Astrocyte of the spinal cord (primary cell): ENCODE measurements at regions not wholly inside any gene's neighbourhood (a gene's known extent, or its start where the extent isn't known, plus 50 kb on each side); places are given as distances from the start of the nearest gene placed in this dataset.

Experiments
- DNase-seq: peaks from one replicate; pipeline ENCODE4 v3.0.0; 2011; ENCODE audit warnings: low read depth, low spot score
- H3K4me3 ChIP-seq: 2 replicates; pipeline ENCODE4 v1.5.1; 2011; ENCODE audit warnings: low read depth, mild to moderate bottlenecking, low read length, moderate library complexity
- CTCF ChIP-seq: IDR thresholded peaks from 2 replicates; pipeline ENCODE4 v1.5.1; 2012; ENCODE audit warnings: low read depth, mild to moderate bottlenecking, low read length, inconsistent platforms
- in situ Hi-C: cut with HindIII; loops from 2 replicates; pipeline ENCODE4 v1.10.0; 2017; ENCODE audit warnings: low sequenced_read_pairs

DNA sequence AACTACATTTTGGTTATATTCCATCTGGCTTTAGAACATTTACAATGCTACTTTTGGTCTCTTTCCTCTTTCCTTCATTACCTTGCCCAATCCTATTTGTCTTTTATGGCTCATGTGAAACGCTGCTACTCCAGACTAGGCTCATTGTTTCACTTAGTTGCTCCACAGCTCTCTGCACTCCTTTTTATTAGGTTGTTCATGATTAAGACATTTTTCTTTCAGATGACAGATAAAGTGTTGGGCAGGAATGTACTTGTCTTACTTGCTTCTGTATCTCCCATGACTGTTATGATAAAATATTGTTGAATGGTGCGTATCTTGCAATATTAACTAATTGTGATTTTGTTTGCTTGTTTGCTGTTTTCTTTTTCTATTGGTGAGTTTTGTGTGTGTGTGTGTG is 1532.3 kb downstream of the KCNT2 start:
- DNase-seq, result no peak
- no peak for TF ChIP-seq CTCF
- no peak overlapping the region for H3K4me3 ChIP-seq
- in situ Hi-C loops, result no loop called here

- in situ Hi-C loops, result no loop called here
- H3K4me3 ChIP-seq, result no peak overlapping the region
- no peak for TF ChIP-seq CTCF
These were observed 1536.8 kb downstream of the KCNT2 start for GRCh38 chr1:195071461-195071860.

GRCh38 chr1:195065437-195065836 is 1542.8 kb downstream of the KCNT2 start:
- TF ChIP-seq CTCF, result no peak
- H3K4me3 ChIP-seq, result no peak overlapping the region
- in situ Hi-C loops, result no loop called here
- no peak for DNase-seq

More at GRCh38 chr1:195071461-195071860, 1536.8 kb downstream of the KCNT2 start:
- no peak for DNase-seq

GRCh38 chr1:195064358-195064757 is 1543.9 kb downstream of the KCNT2 start:
- in situ Hi-C loops, result no loop called here
- H3K4me3 ChIP-seq, result no peak overlapping the region
- DNase-seq, result no peak
- no peak for TF ChIP-seq CTCF

DNA sequence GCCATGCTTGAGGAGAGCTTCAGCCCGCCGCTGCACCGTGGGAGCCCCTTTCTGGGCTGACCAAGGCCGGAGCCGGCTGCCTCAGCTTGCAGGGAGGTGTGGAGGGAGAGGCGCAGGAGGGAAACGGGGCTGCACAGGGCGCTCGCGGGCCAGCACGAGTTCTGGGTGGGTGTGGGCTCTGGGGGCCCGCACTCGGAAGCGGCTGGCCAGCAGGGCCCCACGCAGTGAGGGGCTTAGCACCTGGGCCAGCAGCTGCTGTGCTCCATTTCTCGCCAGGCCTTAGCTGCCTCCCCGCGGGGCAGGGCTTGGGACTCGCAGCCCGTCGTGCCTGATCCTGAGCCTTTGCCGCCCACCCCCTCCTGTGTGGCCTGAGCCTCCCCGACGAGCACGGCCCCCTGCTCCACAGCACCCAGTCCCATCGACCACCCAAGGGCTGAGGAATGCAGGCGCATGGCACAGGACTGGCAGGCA is 1554.0 kb downstream of the KCNT2 start:
- DNase-seq, result no peak
- H3K4me3 ChIP-seq, result no peak overlapping the region
- in situ Hi-C loops, result no loop called here
- TF ChIP-seq CTCF, result no peak

DNA sequence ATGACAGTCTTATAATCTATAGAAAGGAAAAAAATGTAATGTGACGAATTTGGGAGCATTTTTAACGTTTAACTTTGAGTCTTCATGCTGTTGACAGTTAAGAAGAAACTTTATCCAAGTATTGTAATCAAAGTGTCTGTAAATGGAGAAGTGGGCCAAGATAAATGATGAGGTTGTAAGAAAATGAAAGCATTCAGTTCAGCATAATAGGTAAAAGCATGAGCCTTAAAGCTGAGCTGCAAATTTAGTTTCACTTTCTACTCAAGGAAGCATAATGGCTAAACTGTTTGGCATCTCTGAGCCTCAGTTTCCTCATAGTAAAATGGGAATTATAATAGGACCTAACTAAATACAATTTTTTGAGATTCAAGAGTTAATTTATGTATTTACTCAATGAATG is 1554.8 kb downstream of the KCNT2 start:
- peak; percentile 10 for DNase-seq
- in situ Hi-C loops, result no loop called here
- no peak overlapping the region for H3K4me3 ChIP-seq
- TF ChIP-seq CTCF, result no peak

- no peak for DNase-seq
- no peak overlapping the region for H3K4me3 ChIP-seq
- no peak for TF ChIP-seq CTCF
- in situ Hi-C loops, result no loop called here
These were observed 1560.5 kb downstream of the KCNT2 start for GRCh38 chr1:195047772-195048171.
